22Rv1 (cell line): ENCODE measurements at regions not wholly inside any gene's neighbourhood (a gene's known extent, or its start where the extent isn't known, plus 50 kb on each side); places are given as distances from the start of the nearest gene placed in this dataset.

ENCODE experiments used
- ZFX ChIP-seq: fragments of 450-650 bp; IDR thresholded peaks from 2 replicates; pipeline ENCODE4 v1.6.1; 2017; ENCODE audit warnings: antibody characterized with exemption, borderline replicate concordance
- TF ChIP-seq, protein P1 (sequence below): fragments of 450-650 bp; IDR thresholded peaks from 2 replicates; pipeline ENCODE4 v1.5.1; 2017; ENCODE audit warnings: mild to moderate bottlenecking

DNA sequence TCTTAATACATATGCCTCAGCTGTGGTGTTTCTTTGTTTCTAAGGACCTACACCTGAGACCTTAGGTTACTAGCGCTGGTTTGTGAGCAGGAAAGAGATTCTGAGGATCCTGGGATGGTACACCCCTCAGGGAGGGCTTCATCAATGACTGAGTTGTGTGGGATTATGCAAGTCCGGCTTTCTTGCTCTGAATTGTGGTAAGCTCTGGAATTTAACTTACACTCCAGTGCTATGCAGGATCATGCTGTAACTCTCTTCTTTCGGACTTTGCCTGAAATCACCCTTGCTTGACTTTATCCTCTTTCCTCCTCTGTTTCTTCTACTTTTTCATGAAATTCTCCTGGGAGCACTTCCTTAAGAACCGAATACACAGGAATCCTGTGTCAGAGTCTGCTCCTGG is 431.5 kb upstream of the BOD1L1 start:
- TF ChIP-seq, protein P1, sequence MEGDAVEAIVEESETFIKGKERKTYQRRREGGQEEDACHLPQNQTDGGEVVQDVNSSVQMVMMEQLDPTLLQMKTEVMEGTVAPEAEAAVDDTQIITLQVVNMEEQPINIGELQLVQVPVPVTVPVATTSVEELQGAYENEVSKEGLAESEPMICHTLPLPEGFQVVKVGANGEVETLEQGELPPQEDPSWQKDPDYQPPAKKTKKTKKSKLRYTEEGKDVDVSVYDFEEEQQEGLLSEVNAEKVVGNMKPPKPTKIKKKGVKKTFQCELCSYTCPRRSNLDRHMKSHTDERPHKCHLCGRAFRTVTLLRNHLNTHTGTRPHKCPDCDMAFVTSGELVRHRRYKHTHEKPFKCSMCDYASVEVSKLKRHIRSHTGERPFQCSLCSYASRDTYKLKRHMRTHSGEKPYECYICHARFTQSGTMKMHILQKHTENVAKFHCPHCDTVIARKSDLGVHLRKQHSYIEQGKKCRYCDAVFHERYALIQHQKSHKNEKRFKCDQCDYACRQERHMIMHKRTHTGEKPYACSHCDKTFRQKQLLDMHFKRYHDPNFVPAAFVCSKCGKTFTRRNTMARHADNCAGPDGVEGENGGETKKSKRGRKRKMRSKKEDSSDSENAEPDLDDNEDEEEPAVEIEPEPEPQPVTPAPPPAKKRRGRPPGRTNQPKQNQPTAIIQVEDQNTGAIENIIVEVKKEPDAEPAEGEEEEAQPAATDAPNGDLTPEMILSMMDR: no peak
- no peak for TF ChIP-seq ZFX
